GM18907 (cell line): ENCODE measurements at regions not wholly inside any gene's neighbourhood (a gene's known extent, or its start where the extent isn't known, plus 50 kb on each side); places are given as distances from the start of the nearest gene placed in this dataset.

ENCODE experiments used
- ATAC-seq: cut with Tn5 transposase; IDR thresholded peaks from one replicate; pipeline ENCODE4 v1.9.1; 2021; ENCODE audit warnings: mild to moderate bottlenecking, moderate library complexity; ENCODE audit not compliant: unreplicated experiment

DNA sequence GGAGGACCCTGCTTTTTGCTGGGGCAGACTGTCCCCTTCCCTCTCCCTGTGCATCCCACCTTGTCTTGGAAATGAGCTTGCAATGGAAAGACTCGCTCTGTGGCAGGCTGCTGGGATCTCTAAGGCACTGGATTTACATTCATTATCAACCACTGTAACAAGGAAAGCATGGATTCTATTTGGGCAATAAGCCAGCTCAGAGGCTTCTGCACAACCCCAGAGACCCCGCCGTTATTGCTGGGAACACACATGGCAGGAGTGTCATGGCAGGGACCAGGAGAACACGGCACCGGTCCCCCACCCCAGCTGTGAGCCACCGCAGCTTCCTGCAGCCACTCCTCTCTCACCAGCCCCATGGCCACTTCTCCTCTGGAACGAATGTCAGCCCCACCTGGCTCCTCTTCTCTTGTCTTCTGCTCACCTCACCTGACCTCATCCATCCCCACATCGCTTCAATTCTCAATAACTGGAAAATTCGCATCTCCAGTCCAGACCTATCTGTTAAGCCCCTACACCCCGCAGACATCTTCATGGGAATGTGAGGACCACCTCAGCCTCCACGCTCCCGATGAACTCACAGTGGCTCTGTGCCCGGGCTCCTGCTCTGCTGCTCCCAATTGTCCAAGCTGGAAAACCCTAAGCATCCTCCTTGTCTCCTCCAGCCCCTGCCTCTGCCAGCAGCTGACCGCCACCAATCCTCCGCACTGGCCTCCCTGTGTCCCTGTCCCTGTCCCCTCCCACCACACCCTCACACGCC lies 181.5 kb downstream of the USP12 start:
- no peak for ATAC-seq

DNA sequence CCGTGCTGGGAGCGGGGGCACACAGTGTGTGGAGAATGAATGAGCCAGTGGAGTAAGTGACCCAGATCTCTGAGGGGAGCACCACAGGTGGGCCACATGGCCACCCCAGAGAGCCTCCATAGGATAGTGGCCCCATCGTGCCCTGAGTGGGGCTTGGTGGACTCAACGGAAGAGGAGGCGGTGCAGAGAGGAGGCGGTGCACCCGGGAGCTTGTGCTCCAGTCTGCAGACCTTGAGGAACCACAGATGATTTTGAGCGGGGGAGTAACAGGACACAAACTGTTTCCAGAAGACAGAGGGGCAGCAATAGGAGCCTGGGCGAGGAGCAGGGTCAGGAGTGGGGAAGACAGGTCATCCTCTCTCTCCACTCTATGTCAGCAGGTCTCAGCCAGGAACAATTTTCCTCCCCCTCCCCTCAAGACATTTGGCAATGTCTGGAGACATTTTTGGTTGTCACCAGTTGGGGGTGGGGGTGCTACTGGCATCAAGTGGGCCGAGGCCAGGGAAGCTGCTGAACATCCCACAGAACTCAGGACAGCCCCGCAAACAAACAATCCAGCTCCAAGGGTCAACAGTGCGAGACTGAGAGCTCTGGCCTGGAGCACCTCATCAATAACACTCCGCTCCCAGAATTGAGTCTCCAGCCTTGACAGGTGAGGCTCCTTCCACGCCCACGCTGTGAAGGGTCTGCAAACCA lies 182.2 kb downstream of the USP12 start:
- no peak for ATAC-seq

- no peak for ATAC-seq
These were observed 183.4 kb downstream of the USP12 start for GRCh38 chr13:26988059-26988769.

DNA sequence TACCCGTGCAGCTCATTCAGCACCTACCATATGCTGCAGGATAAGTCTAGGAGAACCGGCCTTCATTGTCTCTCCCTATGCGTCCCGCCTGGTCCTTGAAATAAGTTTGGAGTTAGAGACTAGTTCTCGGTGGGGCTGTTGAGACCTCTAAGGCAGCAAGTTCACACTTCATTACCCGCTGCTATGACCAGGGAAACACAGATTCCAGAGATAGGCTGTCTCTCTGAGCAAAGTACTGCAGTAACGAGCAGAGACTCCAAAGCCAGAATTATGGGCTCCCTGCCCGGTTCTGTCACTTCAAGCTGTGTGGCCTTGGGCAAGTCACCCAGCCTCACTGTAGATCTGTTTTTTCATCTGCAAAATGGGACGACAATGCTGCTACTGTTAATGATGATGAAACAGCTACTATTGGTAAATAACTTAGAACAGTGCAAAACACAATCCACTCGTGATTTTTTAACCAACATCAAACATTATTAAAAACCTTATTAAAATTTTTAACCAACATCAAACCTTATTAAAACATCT lies 184.1 kb downstream of the USP12 start:
- ATAC-seq, result no peak

GRCh38 chr13:26985285-26985878 lies 186.2 kb downstream of the USP12 start:
- ATAC-seq, result peak; percentile 74

DNA sequence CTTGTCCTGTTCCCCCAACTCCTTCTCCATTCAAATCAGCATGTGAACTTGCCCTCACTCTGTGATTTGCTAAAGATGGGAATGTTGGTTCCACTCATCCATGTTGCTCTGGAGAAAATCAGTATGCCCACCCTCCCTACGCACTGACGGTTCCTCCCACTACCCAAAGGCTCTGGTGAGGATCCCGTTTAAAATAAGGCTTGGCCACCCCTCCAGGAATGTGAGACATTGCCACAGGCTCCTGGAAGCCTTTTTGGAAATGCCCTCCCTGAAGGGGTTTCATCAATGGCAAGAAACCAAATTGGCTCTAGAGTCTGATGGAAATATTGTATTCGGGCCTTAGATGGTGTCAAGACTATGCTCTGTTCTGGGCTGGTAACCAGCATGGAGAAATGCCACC lies 187.3 kb downstream of the USP12 start:
- ATAC-seq, result no peak

GRCh38 chr13:26983543-26984320 lies 187.9 kb downstream of the USP12 start:
- ATAC-seq, result no peak

GRCh38 chr13:26980099-26981031 lies 191.2 kb downstream of the USP12 start:
- no peak for ATAC-seq

GRCh38 chr13:26979334-26979733 lies 192.3 kb downstream of the USP12 start:
- no peak for ATAC-seq

DNA sequence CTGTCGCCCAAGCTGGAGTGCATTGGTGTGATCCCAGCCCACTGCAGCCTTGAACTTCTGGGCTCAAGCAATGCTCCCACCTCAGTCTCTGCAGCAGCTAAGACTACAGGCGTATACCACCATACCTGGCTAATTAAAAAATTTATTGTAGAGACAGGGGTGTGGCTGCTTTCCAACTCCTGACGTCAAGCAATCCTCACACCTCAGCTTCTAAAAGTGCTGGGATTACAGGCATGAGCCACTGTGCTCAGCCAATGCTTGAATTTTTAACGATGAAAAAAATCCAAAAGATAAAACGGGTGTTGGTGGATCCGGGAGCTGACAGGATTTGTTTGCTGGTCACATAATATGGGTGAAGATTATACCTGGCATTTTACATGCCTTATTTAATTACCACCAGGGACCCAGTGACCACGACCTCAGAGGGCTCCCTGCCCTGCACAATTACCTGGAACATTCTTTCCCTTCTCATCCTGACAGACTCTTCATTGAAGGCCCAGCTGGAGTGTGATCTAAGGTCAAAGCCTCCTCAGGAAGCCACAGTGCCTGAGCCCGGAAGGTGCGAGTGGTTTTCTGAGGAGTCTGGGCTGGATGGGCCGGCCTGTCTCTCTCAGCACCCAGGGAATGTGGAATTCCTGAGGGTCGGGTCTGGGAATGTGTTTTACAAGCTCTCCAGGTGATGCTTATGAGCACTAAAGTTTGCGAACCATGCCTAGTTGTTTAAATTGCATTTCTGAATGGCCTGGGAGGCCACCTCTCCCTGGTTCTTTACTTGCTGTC lies 193.3 kb downstream of the USP12 start:
- ATAC-seq, result no peak

- no peak for ATAC-seq
These were observed 194.1 kb downstream of the USP12 start for GRCh38 chr13:26977541-26977940.

- ATAC-seq, result no peak
These were observed 195.3 kb downstream of the USP12 start for GRCh38 chr13:26976313-26976712.

- ATAC-seq, result no peak
These were observed 197.7 kb downstream of the USP12 start for GRCh38 chr13:26973946-26974345.

DNA sequence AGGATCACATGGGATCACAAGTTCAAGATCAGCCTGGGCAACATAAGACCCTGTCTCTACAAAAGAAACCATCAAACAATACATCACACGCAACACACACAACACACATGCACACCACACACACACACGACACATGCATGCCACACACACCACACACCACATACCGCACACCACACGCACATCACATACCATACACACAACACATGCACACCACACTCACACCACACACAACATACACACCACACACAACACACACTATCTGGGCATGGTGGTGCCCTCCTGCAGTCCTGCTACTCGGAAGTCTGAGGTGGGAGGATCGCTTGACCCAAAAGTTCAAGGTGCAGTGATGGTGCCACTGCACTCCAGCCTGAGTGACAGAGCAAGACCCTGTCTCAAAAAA lies 198.3 kb downstream of the USP12 start:
- ATAC-seq, result no peak

GRCh38 chr13:26971990-26972887 lies 199.4 kb downstream of the USP12 start:
- peak; percentile 42 for ATAC-seq

DNA sequence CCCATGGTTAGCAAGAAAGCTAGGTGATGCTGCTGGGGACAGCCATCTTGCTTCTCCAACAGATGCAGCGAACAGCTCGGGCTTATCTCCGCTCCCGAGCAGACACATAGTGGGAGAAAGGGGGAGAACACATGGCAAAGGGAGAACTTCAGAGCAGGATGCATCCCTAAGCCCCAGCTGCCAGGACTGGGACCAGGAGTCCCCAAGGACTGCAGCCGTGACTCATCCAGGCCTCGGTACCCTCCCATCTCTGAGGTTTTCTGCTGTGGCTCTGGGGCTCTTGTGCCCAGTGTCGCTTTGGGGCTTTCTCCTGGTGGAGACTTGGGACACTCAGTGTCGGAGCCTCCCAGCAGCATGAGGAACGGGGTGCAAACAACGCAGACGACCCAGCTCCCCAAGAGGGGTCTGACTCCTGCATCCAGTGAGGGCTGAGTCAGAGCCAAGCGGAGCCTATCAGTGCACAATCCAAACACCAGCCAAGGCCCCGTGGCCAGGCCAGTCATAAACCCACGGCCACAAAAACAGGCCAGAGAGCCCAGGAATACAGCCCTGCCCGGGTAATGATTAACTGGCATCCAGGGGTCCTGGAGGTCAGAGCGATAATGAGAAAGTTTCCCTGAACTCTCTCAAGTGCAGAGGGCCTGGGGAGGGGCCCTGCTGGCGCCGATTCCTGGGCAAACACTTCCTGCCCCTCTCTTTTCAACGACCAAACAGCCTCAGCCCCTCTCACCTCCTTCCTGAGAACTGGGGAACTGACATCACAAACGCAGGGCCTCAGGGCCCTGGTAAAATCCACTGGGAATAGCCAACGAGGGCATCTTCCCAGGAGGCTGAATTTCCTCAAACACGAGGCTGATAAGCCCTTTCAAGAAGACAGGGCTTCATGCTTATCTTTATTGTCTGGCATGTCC lies 202.9 kb downstream of the USP12 start:
- ATAC-seq, result no peak
